OCI-LY7 (cell line): ENCODE measurements at regions not wholly inside any gene's neighbourhood (a gene's known extent, or its start where the extent isn't known, plus 50 kb on each side); places are given as distances from the start of the nearest gene placed in this dataset.
"Not testable (repeated sequence)": the region's sequence is repeated elsewhere in the genome, so short reads cannot be mapped to it uniquely, and the experiment has no call there.

Experiments used
- EZH2phosphoT487 ChIP-seq: fragments of 200-600 bp; sonication (generic); IDR thresholded peaks from 2 replicates; pipeline ENCODE4 v1.6.1; 2018; ENCODE audit warnings: low read depth, borderline replicate concordance, mild to moderate bottlenecking, mixed run types, antibody characterized with exemption, low read length, moderate library complexity, mixed read lengths
- TF ChIP-seq, protein P1 (sequence below): fragments of 200-600 bp; sonication (generic); conservative IDR thresholded peaks from 2 replicates; pipeline ENCODE4 v1.5.1; 2014; ENCODE audit warnings: mild to moderate bottlenecking, antibody characterized with exemption, low read length, moderate library complexity, mixed read lengths

DNA sequence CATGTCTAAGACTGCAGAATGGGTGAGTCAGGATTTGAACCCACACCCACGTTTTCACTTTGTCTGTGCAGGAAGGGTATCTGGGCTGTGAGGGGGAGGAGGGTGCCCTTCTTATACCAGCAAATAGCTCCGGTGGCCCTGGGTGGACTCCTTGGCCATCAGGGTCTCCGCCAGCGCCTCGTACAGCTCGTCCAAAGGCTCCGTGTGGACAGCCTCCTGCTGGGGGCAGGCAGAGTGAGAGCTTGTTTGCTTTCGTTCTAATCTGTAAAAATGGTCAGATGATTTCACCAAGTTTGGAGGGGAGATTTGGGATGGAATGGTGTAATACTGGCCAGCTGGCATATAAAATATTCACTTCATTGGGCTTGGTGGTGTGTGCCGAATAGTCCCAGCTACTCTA is 111.7 kb upstream of the CCZ1B start:
- TF ChIP-seq, protein P1, sequence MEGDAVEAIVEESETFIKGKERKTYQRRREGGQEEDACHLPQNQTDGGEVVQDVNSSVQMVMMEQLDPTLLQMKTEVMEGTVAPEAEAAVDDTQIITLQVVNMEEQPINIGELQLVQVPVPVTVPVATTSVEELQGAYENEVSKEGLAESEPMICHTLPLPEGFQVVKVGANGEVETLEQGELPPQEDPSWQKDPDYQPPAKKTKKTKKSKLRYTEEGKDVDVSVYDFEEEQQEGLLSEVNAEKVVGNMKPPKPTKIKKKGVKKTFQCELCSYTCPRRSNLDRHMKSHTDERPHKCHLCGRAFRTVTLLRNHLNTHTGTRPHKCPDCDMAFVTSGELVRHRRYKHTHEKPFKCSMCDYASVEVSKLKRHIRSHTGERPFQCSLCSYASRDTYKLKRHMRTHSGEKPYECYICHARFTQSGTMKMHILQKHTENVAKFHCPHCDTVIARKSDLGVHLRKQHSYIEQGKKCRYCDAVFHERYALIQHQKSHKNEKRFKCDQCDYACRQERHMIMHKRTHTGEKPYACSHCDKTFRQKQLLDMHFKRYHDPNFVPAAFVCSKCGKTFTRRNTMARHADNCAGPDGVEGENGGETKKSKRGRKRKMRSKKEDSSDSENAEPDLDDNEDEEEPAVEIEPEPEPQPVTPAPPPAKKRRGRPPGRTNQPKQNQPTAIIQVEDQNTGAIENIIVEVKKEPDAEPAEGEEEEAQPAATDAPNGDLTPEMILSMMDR: not testable (repeated sequence)
- not testable (repeated sequence) for TF ChIP-seq EZH2phosphoT487
